Sigmoid colon (tissue), 4 donors: ENCODE measurements at regions not wholly inside any gene's neighbourhood (a gene's known extent, or its start where the extent isn't known, plus 50 kb on each side); places are given as distances from the start of the nearest gene placed in this dataset.

ENCODE experiments used
- EP300 ChIP-seq, 4 donors: sonication (generic); formaldehyde crosslinking; IDR thresholded peaks; one replicate each; pipeline ENCODE4 v1.6.1; 2017; ENCODE audit warnings: antibody characterized with exemption in 4 of 4
- POLR2A ChIP-seq, 2 donors: fragments of 450-650 bp; IDR thresholded peaks; one replicate each; pipeline ENCODE4 v1.6.1; 2016; ENCODE audit warnings: antibody characterized with exemption in 2 of 2, mild to moderate bottlenecking in 2 of 2, moderate library complexity in 2 of 2
- POLR2AphosphoS5 ChIP-seq, 4 donors: sonication (generic); formaldehyde crosslinking; IDR thresholded peaks; one replicate each; pipeline ENCODE4 v1.6.1; 2017; ENCODE audit warnings: antibody characterized with exemption in 4 of 4
- TF ChIP-seq, protein P1 (sequence below), 4 experiments: fragments of 450-650 bp in 3 of 4; fragments of 200-600 bp in 1 of 4; IDR thresholded peaks; one replicate each; pipeline ENCODE4 v1.5.1; 2016 to 2019; ENCODE audit warnings: antibody characterized with exemption in 4 of 4, mild to moderate bottlenecking in 3 of 4, moderate library complexity in 2 of 4

DNA sequence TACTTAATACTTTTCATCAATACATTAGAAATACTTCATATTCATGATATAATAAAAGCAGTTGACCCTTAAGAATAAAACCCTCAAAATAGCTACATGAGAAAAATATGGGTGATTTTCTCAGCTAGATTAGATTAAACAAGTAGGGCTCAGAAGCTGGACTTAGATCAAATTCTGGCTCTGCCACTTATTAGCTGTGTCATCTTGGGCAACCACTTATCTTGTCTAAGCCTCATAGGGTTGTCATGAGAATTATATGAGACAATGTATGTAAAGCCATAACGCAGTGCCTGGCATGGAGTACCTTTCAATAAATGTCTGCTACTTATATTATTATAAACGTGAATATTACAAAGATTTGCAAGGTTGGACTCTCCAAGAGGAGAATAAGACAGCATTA, 84.3 kb upstream of the PGRMC2 start:
- TF ChIP-seq, protein P1, sequence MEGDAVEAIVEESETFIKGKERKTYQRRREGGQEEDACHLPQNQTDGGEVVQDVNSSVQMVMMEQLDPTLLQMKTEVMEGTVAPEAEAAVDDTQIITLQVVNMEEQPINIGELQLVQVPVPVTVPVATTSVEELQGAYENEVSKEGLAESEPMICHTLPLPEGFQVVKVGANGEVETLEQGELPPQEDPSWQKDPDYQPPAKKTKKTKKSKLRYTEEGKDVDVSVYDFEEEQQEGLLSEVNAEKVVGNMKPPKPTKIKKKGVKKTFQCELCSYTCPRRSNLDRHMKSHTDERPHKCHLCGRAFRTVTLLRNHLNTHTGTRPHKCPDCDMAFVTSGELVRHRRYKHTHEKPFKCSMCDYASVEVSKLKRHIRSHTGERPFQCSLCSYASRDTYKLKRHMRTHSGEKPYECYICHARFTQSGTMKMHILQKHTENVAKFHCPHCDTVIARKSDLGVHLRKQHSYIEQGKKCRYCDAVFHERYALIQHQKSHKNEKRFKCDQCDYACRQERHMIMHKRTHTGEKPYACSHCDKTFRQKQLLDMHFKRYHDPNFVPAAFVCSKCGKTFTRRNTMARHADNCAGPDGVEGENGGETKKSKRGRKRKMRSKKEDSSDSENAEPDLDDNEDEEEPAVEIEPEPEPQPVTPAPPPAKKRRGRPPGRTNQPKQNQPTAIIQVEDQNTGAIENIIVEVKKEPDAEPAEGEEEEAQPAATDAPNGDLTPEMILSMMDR (IDR thresholded peaks at IDR 0.05) = no peak
- no peak for TF ChIP-seq POLR2AphosphoS5 (IDR thresholded peaks at IDR 0.05)
- TF ChIP-seq POLR2A (IDR thresholded peaks at IDR 0.05) = no peak
- no peak for TF ChIP-seq EP300 (IDR thresholded peaks at IDR 0.05)
